ENCODE measurements at regions not wholly inside any gene's neighbourhood (a gene's known extent, or its start where the extent isn't known, plus 50 kb on each side); places are given as distances from the start of the nearest gene placed in this dataset.

DNA sequence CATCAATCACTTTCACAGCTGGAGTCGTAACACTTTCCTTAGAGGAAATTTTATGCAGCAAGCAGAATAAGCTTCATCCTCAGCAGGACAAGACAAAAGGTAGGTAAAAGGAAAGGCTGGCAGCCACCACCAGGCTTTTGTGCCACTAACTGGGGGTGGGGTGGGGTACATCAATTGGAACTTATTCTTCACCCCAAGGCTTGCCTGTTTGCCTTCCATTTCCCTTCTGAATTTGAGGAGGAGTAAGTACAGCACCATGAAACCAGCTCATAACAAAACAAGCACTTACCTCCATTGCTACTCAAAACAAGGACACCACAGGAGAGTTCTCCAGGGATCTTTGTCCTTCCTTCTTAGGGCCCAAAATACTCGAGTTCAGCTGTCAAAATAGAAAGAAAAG is 296.8 kb downstream of the ARRDC4 start:
- CTCF ChIA-PET: interaction anchor here (0.9 to 1.9 kb wide), 6 partner anchors 35 to 171 kb away, joined by 3 to 8 read pairs (median 4); no protein-coding TSS in a partner anchor
- Mint-ChIP-seq H3K4me1 (peaks cover 26% of the 10 kb centered on the region), H3K36me3 (peaks cover 39% of the 10 kb centered on the region), H3K27me3 (ENCODE audit: low read depth) (peaks cover 20% of the 10 kb centered on the region), H3K4me3 (no peak overlapping the region), H3K27ac (peak overlapping the region; percentile 78), H3K9me3 (peaks cover 38% of the 10 kb centered on the region)
- TF ChIP-seq NFE2L1 (CRISPR knock-in tag; IDR thresholded peaks at IDR 0.05) (0 out of 2 replicates have a peak, but pooled peaks have one; percentile 27), SP1 (CRISPR knock-in tag; conservative IDR thresholded peaks at IDR 0.05) (0 out of 2 replicates have a peak, but pooled peaks have one; percentile 22), OVOL2 (CRISPR knock-in tag; IDR thresholded peaks at IDR 0.05; ENCODE audit: borderline replicate concordance) (no peak)
- TF ChIP-seq, protein P1, sequence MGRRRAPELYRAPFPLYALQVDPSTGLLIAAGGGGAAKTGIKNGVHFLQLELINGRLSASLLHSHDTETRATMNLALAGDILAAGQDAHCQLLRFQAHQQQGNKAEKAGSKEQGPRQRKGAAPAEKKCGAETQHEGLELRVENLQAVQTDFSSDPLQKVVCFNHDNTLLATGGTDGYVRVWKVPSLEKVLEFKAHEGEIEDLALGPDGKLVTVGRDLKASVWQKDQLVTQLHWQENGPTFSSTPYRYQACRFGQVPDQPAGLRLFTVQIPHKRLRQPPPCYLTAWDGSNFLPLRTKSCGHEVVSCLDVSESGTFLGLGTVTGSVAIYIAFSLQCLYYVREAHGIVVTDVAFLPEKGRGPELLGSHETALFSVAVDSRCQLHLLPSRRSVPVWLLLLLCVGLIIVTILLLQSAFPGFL (CRISPR knock-in tag; IDR thresholded peaks at IDR 0.05; ENCODE audit: borderline replicate concordance): no peak
- TF ChIP-seq, protein P2, sequence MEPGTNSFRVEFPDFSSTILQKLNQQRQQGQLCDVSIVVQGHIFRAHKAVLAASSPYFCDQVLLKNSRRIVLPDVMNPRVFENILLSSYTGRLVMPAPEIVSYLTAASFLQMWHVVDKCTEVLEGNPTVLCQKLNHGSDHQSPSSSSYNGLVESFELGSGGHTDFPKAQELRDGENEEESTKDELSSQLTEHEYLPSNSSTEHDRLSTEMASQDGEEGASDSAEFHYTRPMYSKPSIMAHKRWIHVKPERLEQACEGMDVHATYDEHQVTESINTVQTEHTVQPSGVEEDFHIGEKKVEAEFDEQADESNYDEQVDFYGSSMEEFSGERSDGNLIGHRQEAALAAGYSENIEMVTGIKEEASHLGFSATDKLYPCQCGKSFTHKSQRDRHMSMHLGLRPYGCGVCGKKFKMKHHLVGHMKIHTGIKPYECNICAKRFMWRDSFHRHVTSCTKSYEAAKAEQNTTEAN (CRISPR knock-in tag; IDR thresholded peaks at IDR 0.05): 0 out of 2 replicates have a peak, but pooled peaks have one; percentile 17
- TF ChIP-seq, protein P3, sequence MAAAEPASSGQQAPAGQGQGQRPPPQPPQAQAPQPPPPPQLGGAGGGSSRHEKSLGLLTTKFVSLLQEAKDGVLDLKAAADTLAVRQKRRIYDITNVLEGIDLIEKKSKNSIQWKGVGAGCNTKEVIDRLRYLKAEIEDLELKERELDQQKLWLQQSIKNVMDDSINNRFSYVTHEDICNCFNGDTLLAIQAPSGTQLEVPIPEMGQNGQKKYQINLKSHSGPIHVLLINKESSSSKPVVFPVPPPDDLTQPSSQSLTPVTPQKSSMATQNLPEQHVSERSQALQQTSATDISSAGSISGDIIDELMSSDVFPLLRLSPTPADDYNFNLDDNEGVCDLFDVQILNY (CRISPR knock-in tag; IDR thresholded peaks at IDR 0.05): no peak
- POLR2A ChIA-PET: no interaction called here
- peak; percentile 94 for ATAC-seq
- no peak for DNase-seq (ENCODE audit: low spot score)

DNA sequence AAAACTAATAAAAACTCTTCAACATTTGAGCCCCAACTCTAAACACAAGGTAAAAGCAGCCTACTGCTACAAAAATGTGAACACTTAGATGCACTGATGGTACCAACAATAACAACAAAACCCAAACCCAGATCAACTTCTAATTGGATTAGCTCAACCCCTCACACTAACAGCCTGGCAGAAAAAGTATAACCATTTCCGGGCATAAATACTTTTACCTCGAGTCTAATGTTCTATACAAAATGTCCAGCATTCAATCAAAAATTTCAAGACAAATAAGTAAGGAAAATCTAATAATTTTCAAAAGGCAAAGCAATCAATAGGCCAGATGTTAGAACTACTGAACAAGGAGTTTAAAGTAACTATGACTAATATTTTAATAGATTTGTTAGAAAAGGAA is 303.3 kb downstream of the ARRDC4 start:
- POLR2A ChIA-PET: no interaction called here
- no peak for TF ChIP-seq ETV6 (CRISPR knock-in tag; IDR thresholded peaks at IDR 0.05)
- no peak for TF ChIP-seq JAZF1 (CRISPR knock-in tag; IDR thresholded peaks at IDR 0.05)
- TF ChIP-seq ZNF416 (CRISPR knock-in tag; IDR thresholded peaks at IDR 0.05): no peak
- TF ChIP-seq, protein P2 (CRISPR knock-in tag; IDR thresholded peaks at IDR 0.05): no peak
- no peak for TF ChIP-seq RELA (CRISPR knock-in tag; IDR thresholded peaks at IDR 0.05; ENCODE audit: borderline replicate concordance)
- TF ChIP-seq KAT7 (CRISPR knock-in tag; IDR thresholded peaks at IDR 0.05; ENCODE audit: borderline replicate concordance): no peak
- TF ChIP-seq PRRX2 (CRISPR knock-in tag; IDR thresholded peaks at IDR 0.05): no peak
- TF ChIP-seq ZNF121 (CRISPR knock-in tag; IDR thresholded peaks at IDR 0.05): no peak
- TF ChIP-seq MYBL2 (CRISPR knock-in tag; IDR thresholded peaks at IDR 0.05): no peak
- TF ChIP-seq CBFB (CRISPR knock-in tag; IDR thresholded peaks at IDR 0.05; ENCODE audit: low read depth): no peak
- TF ChIP-seq, protein P4, sequence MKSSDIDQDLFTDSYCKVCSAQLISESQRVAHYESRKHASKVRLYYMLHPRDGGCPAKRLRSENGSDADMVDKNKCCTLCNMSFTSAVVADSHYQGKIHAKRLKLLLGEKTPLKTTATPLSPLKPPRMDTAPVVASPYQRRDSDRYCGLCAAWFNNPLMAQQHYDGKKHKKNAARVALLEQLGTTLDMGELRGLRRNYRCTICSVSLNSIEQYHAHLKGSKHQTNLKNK (CRISPR knock-in tag; IDR thresholded peaks at IDR 0.05): no peak
- TF ChIP-seq, protein P5, sequence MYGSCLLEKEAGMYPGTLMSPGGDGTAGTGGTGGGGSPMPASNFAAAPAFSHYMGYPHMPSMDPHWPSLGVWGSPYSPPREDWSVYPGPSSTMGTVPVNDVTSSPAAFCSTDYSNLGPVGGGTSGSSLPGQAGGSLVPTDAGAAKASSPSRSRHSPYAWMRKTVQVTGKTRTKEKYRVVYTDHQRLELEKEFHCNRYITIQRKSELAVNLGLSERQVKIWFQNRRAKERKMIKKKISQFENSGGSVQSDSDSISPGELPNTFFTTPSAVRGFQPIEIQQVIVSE (CRISPR knock-in tag; IDR thresholded peaks at IDR 0.05; ENCODE audit: borderline replicate concordance): no peak
- TF ChIP-seq, protein P6, sequence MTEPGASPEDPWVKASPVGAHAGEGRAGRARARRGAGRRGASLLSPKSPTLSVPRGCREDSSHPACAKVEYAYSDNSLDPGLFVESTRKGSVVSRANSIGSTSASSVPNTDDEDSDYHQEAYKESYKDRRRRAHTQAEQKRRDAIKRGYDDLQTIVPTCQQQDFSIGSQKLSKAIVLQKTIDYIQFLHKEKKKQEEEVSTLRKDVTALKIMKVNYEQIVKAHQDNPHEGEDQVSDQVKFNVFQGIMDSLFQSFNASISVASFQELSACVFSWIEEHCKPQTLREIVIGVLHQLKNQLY (CRISPR knock-in tag; IDR thresholded peaks at IDR 0.05): no peak
- TF ChIP-seq, protein P7, sequence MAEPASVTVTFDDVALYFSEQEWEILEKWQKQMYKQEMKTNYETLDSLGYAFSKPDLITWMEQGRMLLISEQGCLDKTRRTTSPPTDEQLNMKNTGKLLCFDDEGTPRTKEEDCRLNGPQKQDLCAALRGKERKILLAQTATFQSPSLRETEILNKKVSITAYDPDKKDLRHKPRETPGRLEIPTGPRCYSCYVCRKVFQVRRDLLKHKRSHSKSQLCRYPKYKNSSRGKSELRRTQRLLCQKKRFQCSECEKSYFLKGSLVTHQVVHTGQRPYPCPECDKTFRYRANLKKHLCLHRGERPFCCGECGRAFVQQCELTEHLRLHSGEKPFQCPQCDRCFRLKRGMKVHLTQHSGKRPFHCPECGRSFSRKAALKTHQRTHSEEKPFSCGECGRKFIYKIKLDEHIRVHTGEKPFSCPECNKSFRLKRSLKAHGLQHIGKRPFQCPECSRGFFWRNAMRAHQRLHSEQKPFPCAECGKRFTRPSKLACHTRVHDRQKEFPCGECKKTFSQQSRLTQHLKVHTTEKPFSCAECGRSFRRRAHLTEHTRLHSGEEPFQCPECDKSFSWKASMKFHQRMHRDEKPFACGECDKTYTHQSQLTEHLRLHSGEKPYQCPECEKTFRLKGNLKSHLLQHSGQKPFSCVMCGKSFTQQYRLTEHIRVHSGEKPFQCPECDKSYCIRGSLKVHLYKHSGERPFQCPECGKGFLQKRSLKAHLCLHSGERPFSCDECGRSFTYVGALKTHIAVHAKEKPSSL (CRISPR knock-in tag; conservative IDR thresholded peaks at IDR 0.05): no peak
- TF ChIP-seq NFE2L1 (CRISPR knock-in tag; IDR thresholded peaks at IDR 0.05): no peak
- TF ChIP-seq, protein P8, sequence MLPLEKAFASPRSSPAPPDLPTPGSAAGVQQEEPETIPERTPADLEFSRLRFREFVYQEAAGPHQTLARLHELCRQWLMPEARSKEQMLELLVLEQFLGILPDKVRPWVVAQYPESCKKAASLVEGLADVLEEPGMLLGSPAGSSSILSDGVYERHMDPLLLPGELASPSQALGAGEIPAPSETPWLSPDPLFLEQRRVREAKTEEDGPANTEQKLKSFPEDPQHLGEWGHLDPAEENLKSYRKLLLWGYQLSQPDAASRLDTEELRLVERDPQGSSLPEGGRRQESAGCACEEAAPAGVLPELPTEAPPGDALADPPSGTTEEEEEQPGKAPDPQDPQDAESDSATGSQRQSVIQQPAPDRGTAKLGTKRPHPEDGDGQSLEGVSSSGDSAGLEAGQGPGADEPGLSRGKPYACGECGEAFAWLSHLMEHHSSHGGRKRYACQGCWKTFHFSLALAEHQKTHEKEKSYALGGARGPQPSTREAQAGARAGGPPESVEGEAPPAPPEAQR (CRISPR knock-in tag; IDR thresholded peaks at IDR 0.05): no peak
- TF ChIP-seq, protein P3 (CRISPR knock-in tag; IDR thresholded peaks at IDR 0.05): no peak
- no peak for TF ChIP-seq NR3C1 (CRISPR knock-in tag; conservative IDR thresholded peaks at IDR 0.05; ENCODE audit: low read depth)

More for the DNA sequence above, 303.3 kb downstream of the ARRDC4 start:
- DNase-seq (ENCODE audit: low spot score): no peak
- CTCF ChIA-PET: no interaction called here
- Mint-ChIP-seq H3K4me3 (no peak overlapping the region), H3K27me3 (ENCODE audit: low read depth) (no peaks in the 10 kb centered on the region), H3K9me3 (peaks cover 59% of the 10 kb centered on the region), H3K27ac (no peak overlapping the region), H3K36me3 (peaks cover 39% of the 10 kb centered on the region), H3K4me1 (no peaks in the 10 kb centered on the region)
- ATAC-seq: no peak

Measured in WTC11 (cell line).